Iris pigment epithelial cell (primary cell): ENCODE measurements at regions not wholly inside any gene's neighbourhood (a gene's known extent, or its start where the extent isn't known, plus 50 kb on each side); places are given as distances from the start of the nearest gene placed in this dataset.

Experiments used
- DNase-seq: peaks from one replicate; pipeline ENCODE4 v3.0.0-alpha.2; 2011; ENCODE audit warnings: low read depth

- peak; percentile 74 for DNase-seq
These were observed 53.5 kb upstream of the ADAMTS9 start for GRCh38 chr3:64741341-64741740.

- peak; percentile 47 for DNase-seq
These were observed 52.3 kb upstream of the ADAMTS9 start for GRCh38 chr3:64739971-64740631.
